ENCODE measurements at regions not wholly inside any gene's neighbourhood (a gene's known extent, or its start where the extent isn't known, plus 50 kb on each side); places are given as distances from the start of the nearest gene placed in this dataset.
"Not testable (repeated sequence)": the region's sequence is repeated elsewhere in the genome, so short reads cannot be mapped to it uniquely, and the experiment has no call there.

GRCh38 chr11:87600938-87601337 lies 563.2 kb downstream of the TMEM135 start:
- H3K36me3 ChIP-seq, result no peaks in the 10 kb centered on the region
- no peak overlapping the region for H3K4me3 ChIP-seq (ENCODE audit: low read depth in 1 of 2, low read length in 1 of 2)
- no peak overlapping the region for H3K27ac ChIP-seq
- no peak for TF ChIP-seq CTCF (IDR thresholded peaks at IDR 0.05)
- H3K9me3 ChIP-seq, result no peaks in the 10 kb centered on the region
- H3K27me3 ChIP-seq, result no peaks in the 10 kb centered on the region
- no peaks in the 10 kb centered on the region for H3K4me1 ChIP-seq (ENCODE audit: control insufficient read depth in 1 of 2, insufficient read depth in 1 of 2, low read depth in 1 of 2, low read length in 1 of 2)

- no peak overlapping the region for H3K27ac ChIP-seq
- TF ChIP-seq CTCF (IDR thresholded peaks at IDR 0.05), result no peak
- H3K27me3 ChIP-seq, result no peaks in the 10 kb centered on the region
- H3K36me3 ChIP-seq, result no peaks in the 10 kb centered on the region
- H3K4me3 ChIP-seq (ENCODE audit: low read depth in 1 of 2, low read length in 1 of 2), result no peak overlapping the region
- H3K9me3 ChIP-seq, result no peaks in the 10 kb centered on the region
- H3K4me1 ChIP-seq (ENCODE audit: control insufficient read depth in 1 of 2, insufficient read depth in 1 of 2, low read depth in 1 of 2, low read length in 1 of 2), result no peaks in the 10 kb centered on the region
These were observed 560.0 kb downstream of the TMEM135 start for GRCh38 chr11:87597725-87598124.

GRCh38 chr11:87596176-87596575 lies 558.4 kb downstream of the TMEM135 start:
- no peak for TF ChIP-seq CTCF (IDR thresholded peaks at IDR 0.05)
- Histone ChIP-seq H3K9me3 (no peaks in the 10 kb centered on the region), H3K36me3 (no peaks in the 10 kb centered on the region), H3K27ac (no peak overlapping the region), H3K27me3 (no peaks in the 10 kb centered on the region), H3K4me3 (ENCODE audit: low read depth in 1 of 2, low read length in 1 of 2) (no peak overlapping the region), H3K4me1 (ENCODE audit: control insufficient read depth in 1 of 2, insufficient read depth in 1 of 2, low read depth in 1 of 2, low read length in 1 of 2) (no peaks in the 10 kb centered on the region)

GRCh38 chr11:87589082-87589481 lies 551.3 kb downstream of the TMEM135 start:
- Histone ChIP-seq H3K27me3 (no peaks in the 10 kb centered on the region), H3K9me3 (no peaks in the 10 kb centered on the region), H3K36me3 (no peaks in the 10 kb centered on the region), H3K4me3 (ENCODE audit: low read depth in 1 of 2, low read length in 1 of 2) (no peak overlapping the region), H3K4me1 (ENCODE audit: control insufficient read depth in 1 of 2, insufficient read depth in 1 of 2, low read depth in 1 of 2, low read length in 1 of 2) (no peaks in the 10 kb centered on the region), H3K27ac (no peak overlapping the region)
- no peak for TF ChIP-seq CTCF (IDR thresholded peaks at IDR 0.05)

- not testable (repeated sequence) for H3K4me3 ChIP-seq (ENCODE audit: low read depth in 1 of 2, low read length in 1 of 2); H3K4me1 ChIP-seq (ENCODE audit: control insufficient read depth in 1 of 2, insufficient read depth in 1 of 2, low read depth in 1 of 2, low read length in 1 of 2); H3K36me3 ChIP-seq; H3K9me3 ChIP-seq; H3K27ac ChIP-seq; H3K27me3 ChIP-seq
These were observed 547.9 kb downstream of the TMEM135 start for GRCh38 chr11:87585613-87586012.

GRCh38 chr11:87583931-87584330 lies 546.2 kb downstream of the TMEM135 start:
- Histone ChIP-seq H3K9me3 (no peaks in the 10 kb centered on the region), H3K27ac (no peak overlapping the region), H3K36me3 (no peaks in the 10 kb centered on the region)

More at GRCh38 chr11:87583931-87584330, 546.2 kb downstream of the TMEM135 start:
- TF ChIP-seq CTCF (IDR thresholded peaks at IDR 0.05), result no peak
- Histone ChIP-seq H3K27me3 (no peaks in the 10 kb centered on the region), H3K4me3 (ENCODE audit: low read depth in 1 of 2, low read length in 1 of 2) (no peak overlapping the region), H3K4me1 (ENCODE audit: control insufficient read depth in 1 of 2, insufficient read depth in 1 of 2, low read depth in 1 of 2, low read length in 1 of 2) (no peaks in the 10 kb centered on the region)

All from neutrophil (primary cell).